ENCODE measurements at regions not wholly inside any gene's neighbourhood (a gene's known extent, or its start where the extent isn't known, plus 50 kb on each side); places are given as distances from the start of the nearest gene placed in this dataset.
"Not testable (repeated sequence)": the region's sequence is repeated elsewhere in the genome, so short reads cannot be mapped to it uniquely, and the experiment has no call there.

DNA sequence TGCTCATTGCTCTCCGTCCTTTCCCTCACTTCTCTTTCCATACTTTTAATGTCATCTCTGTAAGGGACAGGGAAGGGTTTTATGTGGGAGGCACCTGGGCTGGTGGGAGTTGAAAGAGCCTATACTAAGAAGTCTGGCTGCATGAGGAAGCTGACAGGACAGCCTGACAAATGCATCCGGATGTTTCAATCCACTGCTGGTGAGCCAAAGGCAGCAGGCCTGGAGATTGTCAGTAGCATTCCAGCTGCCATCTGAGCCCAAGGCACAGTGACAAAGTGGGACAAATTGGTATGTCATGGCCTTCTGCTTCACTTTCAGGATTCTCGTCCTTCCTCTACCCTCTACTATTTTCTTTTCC is 218.4 kb downstream of the STK31 start:
- ChIA-PET POLR2A (ENCODE audit: low non-redundant PET) (no interaction called here), CTCF (no interaction called here)
- no peak for DNase-seq (ENCODE audit: low spot score)

DNA sequence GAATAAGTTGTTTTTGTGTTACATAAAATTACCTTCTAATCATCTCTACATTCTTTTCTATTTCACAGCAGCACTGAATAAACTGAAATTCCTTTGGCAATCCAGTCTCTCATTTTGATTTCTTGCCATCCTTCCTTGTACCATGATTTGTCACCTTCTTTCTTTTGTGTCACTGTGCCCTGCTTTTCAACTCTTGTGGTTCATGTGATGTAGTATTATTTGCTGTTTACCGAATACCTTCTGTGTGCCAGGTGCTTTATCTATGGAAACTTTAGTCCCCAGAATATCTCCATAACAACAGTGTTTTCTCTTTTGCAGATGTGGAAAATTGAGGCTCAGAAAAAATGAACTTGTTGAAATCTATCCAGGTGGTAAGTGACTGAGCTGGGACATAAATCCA is 220.3 kb downstream of the STK31 start:
- CTCF ChIA-PET: interaction anchor here (0.7 kb wide), 1 partner anchor 188 kb away, joined by 6 read pairs; no protein-coding TSS in a partner anchor
- POLR2A ChIA-PET (ENCODE audit: low non-redundant PET): no interaction called here
- DNase-seq (ENCODE audit: low spot score): no peak
- TF ChIP-seq, protein P1, sequence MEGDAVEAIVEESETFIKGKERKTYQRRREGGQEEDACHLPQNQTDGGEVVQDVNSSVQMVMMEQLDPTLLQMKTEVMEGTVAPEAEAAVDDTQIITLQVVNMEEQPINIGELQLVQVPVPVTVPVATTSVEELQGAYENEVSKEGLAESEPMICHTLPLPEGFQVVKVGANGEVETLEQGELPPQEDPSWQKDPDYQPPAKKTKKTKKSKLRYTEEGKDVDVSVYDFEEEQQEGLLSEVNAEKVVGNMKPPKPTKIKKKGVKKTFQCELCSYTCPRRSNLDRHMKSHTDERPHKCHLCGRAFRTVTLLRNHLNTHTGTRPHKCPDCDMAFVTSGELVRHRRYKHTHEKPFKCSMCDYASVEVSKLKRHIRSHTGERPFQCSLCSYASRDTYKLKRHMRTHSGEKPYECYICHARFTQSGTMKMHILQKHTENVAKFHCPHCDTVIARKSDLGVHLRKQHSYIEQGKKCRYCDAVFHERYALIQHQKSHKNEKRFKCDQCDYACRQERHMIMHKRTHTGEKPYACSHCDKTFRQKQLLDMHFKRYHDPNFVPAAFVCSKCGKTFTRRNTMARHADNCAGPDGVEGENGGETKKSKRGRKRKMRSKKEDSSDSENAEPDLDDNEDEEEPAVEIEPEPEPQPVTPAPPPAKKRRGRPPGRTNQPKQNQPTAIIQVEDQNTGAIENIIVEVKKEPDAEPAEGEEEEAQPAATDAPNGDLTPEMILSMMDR (conservative IDR thresholded peaks at IDR 0.05; ENCODE audit: low read depth): no peak
- H3K27ac ChIP-seq: no peak overlapping the region

More for the DNA sequence above, 218.4 kb downstream of the STK31 start:
- H3K27ac ChIP-seq: no peak overlapping the region
- TF ChIP-seq, protein P1 (conservative IDR thresholded peaks at IDR 0.05; ENCODE audit: low read depth): no peak

DNA sequence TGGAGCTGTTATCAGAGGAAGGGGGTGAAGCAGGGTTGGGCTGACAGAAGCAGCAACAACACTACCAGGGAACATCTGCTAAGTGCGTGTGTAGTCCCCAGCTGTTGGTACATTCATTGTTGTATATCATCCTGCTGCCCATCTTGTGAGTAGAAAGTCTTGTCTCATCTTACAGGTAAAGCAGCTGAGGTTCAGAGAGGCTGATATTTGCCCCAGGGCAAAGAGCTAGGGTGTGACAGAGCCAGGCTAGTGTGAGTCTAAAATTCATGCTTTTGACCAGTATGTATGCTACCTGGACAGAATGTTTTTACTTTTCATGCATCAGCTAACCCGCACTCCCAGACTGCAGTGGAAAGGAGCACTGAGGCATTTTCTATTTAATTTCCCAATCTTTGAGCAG is 221.6 kb downstream of the STK31 start:
- CTCF ChIA-PET: no interaction called here
- no peak overlapping the region for H3K27ac ChIP-seq
- TF ChIP-seq, protein P1 (conservative IDR thresholded peaks at IDR 0.05; ENCODE audit: low read depth): no peak
- POLR2A ChIA-PET (ENCODE audit: low non-redundant PET): no interaction called here
- DNase-seq (ENCODE audit: low spot score): no peak

DNA sequence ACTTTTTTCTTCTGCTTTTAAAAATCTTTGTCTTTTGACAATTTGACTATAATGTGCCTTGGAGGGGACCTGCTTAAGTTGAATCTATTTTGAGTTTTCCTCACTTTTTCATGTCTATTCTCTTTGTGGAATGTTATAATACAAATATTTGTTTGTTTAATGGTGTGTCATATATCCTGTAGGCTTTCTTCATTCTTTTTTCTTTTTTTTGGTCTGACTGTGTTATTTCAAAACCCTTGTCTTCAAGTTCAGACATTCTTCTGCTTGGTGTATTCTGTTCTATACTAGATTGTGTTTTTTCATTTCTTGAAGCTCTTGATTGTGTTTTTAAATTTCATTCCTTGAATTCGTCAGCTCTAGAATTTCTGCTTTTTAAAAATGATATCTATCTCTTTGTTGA is 228.2 kb downstream of the STK31 start:
- ChIA-PET CTCF (interaction anchor here (0.9 to 1.3 kb wide), 3 partner anchors 253 to 443 kb away, joined by 3 to 6 read pairs (median 3); no protein-coding TSS in a partner anchor), POLR2A (ENCODE audit: low non-redundant PET) (no interaction called here)
- no peak overlapping the region for H3K27ac ChIP-seq

DNA sequence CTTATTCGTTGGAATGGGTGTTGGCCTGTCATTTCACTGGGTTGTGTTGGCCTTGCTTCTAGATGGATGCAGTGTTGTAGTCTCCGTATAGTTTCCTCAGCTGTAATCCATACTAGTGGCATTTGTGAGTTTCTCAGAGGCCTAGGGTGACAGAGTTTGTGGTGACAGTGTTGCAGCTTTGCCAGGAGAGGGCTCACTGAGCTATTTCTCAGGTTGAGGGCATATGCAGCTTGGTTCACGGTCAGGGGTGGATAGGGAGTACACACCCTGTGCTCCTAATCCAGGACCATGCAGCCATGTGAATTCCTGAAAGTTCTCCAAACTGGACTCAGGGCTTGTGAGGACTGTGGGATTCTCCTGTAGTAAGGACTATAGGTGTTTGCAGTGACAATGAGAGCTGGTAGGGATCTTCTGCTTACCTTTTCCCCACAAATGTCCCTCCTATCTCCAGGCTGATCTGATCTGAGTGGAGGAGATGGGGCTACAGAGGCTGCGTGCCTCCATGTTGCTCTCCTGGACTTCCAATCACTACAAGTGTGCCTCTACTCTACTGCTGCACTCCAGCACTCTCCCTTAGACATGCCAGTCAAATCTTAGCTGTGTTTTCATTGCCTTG is 229.0 kb downstream of the STK31 start:
- CTCF ChIA-PET: interaction anchor here (0.6 to 1.6 kb wide), 6 partner anchors 46 to 1315 kb away, joined by 4 to 6 read pairs (median 6); no protein-coding TSS in a partner anchor
- TF ChIP-seq, protein P1 (conservative IDR thresholded peaks at IDR 0.05; ENCODE audit: low read depth): peak; percentile 29
- H3K27ac ChIP-seq: no peak overlapping the region
- POLR2A ChIA-PET (ENCODE audit: low non-redundant PET): no interaction called here
- peak; percentile 45 for DNase-seq (ENCODE audit: low spot score)

More for the DNA sequence above, 228.2 kb downstream of the STK31 start:
- TF ChIP-seq, protein P1 (conservative IDR thresholded peaks at IDR 0.05; ENCODE audit: low read depth): no peak
- DNase-seq (ENCODE audit: low spot score): no peak

DNA sequence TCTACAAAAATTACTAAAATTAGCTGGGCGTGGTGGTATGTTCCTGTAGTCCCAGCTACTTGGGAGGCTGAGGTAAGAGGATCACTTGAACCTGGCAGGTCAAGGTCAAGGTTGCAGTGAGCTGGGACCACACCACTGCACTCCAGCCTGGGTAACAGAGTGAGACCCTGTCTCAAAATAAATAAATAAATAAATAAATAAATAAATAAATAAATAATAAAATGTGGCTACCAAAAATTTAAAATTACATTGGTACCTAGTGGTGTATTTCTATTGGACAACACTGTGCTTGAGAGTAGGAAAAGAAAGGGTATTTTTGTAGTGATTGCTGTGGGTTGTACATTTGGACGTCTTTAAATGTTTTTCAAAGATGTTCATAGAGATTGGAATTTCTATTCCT is 229.7 kb downstream of the STK31 start:
- CTCF ChIA-PET: interaction anchor here (0.6 to 1.6 kb wide), 4 partner anchors 46 to 441 kb away, joined by 3 to 6 read pairs (median 5); no protein-coding TSS in a partner anchor
- H3K27ac ChIP-seq; POLR2A ChIA-PET (ENCODE audit: low non-redundant PET); DNase-seq (ENCODE audit: low spot score): not testable (repeated sequence)

DNA sequence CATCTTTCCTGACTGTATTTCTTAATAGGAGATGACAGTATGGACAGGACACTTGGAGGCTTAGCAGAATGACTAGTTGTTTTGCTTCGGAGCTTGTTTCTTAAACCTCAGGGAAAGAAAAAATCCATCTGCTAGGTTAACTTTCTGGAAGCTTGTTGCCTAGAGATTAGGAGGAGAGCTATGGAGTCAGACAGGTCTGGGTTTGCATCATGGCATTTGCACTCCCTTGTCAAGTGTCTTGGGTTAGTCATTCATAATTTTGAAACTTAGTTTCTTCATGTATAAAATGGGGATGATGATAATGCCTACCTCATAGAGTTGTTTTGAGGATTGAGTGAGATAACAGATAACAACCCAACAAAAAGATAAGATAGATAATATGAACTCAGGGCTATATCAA is 231.5 kb downstream of the STK31 start:
- no peak overlapping the region for H3K27ac ChIP-seq

More for the DNA sequence above, 231.5 kb downstream of the STK31 start:
- ChIA-PET CTCF (no interaction called here), POLR2A (ENCODE audit: low non-redundant PET) (no interaction called here)
- TF ChIP-seq, protein P1 (conservative IDR thresholded peaks at IDR 0.05; ENCODE audit: low read depth): no peak
- no peak for DNase-seq (ENCODE audit: low spot score)
